DMS79 treated with DMSO at 0.1 percent for 48 hours (cell line): ENCODE measurements at regions not wholly inside any gene's neighbourhood (a gene's known extent, or its start where the extent isn't known, plus 50 kb on each side); places are given as distances from the start of the nearest gene placed in this dataset.

Source experiments
- DNase-seq: peaks from one replicate; lab custom pipeline; 2025; lab: John Stamatoyannopoulos, UW

- no peak for DNase-seq
Observed at GRCh38 chr12:89920866-89921265, 212.2 kb upstream of the ATP2B1 start.

GRCh38 chr12:89919241-89919906 lies 210.7 kb upstream of the ATP2B1 start:
- DNase-seq: no peak

GRCh38 chr12:89918172-89918846 lies 209.7 kb upstream of the ATP2B1 start:
- DNase-seq: no peak

GRCh38 chr12:89909753-89910152 lies 201.1 kb upstream of the ATP2B1 start:
- no peak for DNase-seq

GRCh38 chr12:89907659-89908058 lies 199.0 kb upstream of the ATP2B1 start:
- no peak for DNase-seq

- no peak for DNase-seq
Observed at GRCh38 chr12:89906824-89907223, 198.2 kb upstream of the ATP2B1 start.

- DNase-seq: no peak
Observed at GRCh38 chr12:89906178-89906577, 197.5 kb upstream of the ATP2B1 start.

GRCh38 chr12:89901906-89902642 lies 193.4 kb upstream of the ATP2B1 start:
- no peak for DNase-seq

- no peak for DNase-seq
Observed at GRCh38 chr12:89901319-89901718, 192.7 kb upstream of the ATP2B1 start.

GRCh38 chr12:89899651-89900050 lies 191.0 kb upstream of the ATP2B1 start:
- DNase-seq: no peak

GRCh38 chr12:89895591-89895990 lies 187.0 kb upstream of the ATP2B1 start:
- no peak for DNase-seq

GRCh38 chr12:89895101-89895500 lies 186.5 kb upstream of the ATP2B1 start:
- DNase-seq: no peak

GRCh38 chr12:89893972-89894706 lies 185.5 kb upstream of the ATP2B1 start:
- DNase-seq: no peak

GRCh38 chr12:89892436-89892835 lies 183.8 kb upstream of the ATP2B1 start:
- DNase-seq: no peak

GRCh38 chr12:89891933-89892332 lies 183.3 kb upstream of the ATP2B1 start:
- DNase-seq: no peak

GRCh38 chr12:89890161-89890560 lies 181.5 kb upstream of the ATP2B1 start:
- DNase-seq: no peak

- no peak for DNase-seq
Observed at GRCh38 chr12:89889062-89889461, 180.4 kb upstream of the ATP2B1 start.

- DNase-seq: no peak
Observed at GRCh38 chr12:89884952-89885351, 176.3 kb upstream of the ATP2B1 start.

- no peak for DNase-seq
Observed at GRCh38 chr12:89884416-89884898, 175.8 kb upstream of the ATP2B1 start.

- DNase-seq: no peak
Observed at GRCh38 chr12:89883630-89884389, 175.2 kb upstream of the ATP2B1 start.

- no peak for DNase-seq
Observed at GRCh38 chr12:89882792-89883191, 174.2 kb upstream of the ATP2B1 start.

GRCh38 chr12:89882050-89882449 lies 173.4 kb upstream of the ATP2B1 start:
- no peak for DNase-seq
